A549 (cell line): ENCODE measurements at regions not wholly inside any gene's neighbourhood (a gene's known extent, or its start where the extent isn't known, plus 50 kb on each side); places are given as distances from the start of the nearest gene placed in this dataset.

ENCODE experiments used
- ATAC-seq, 2 experiments: fragments of 200-7000 bp in 1 of 2; fragments of >200 bp in 1 of 2; cut with Nextera tagmentation in 1 of 2; cut with Tn5 transposase in 1 of 2; 3 replicates each; pipeline versions ENCODE4 v1.8.0 to v1.9.1; 2018 to 2020; ENCODE audit warnings: mild to moderate bottlenecking in 1 of 2, moderate library complexity in 1 of 2
- CTCF ChIA-PET: fragments of 300-600 bp; sonication (Branson Sonifier 250); formaldehyde crosslinking; extraction: SDS; loops from one replicate; lab custom pipeline; 2021; ENCODE audit warnings: antibody characterized with exemption, inconsistent platforms; lab: Yijun Ruan, JAX
- POLR2A ChIA-PET: fragments of 350-600 bp; formaldehyde crosslinking; extraction: SDS; loops from one replicate; lab custom pipeline; 2021; ENCODE audit warnings: antibody characterized with exemption, inconsistent platforms; lab: Yijun Ruan, JAX
- DNase-seq, 2 experiments: peaks; one replicate each; pipeline versions ENCODE4 v3.0.0 to v3.0.0-alpha.2; 2011 to 2016; ENCODE audit warnings: low read depth in 1 of 2, low spot score in 1 of 2
- FAIRE-seq: peaks from 2 replicates; lab custom pipeline; 2011; peaks lifted over from hg19 to GRCh38; lab: Jason Lieb, UNC
- H3K27ac ChIP-seq, 2 experiments: fragments of >200 bp; sonication (Bioruptor Twin); formaldehyde crosslinking; 3 replicates each; pipeline ENCODE4 v1.5.1; 2016 to 2017
- H3K4me1 ChIP-seq: fragments of >200 bp; sonication (Bioruptor Twin); formaldehyde crosslinking; 3 replicates; pipeline ENCODE4 v1.6.1; 2016
- H3K4me2 ChIP-seq: fragments of >200 bp; sonication (Bioruptor Twin); formaldehyde crosslinking; 3 replicates; pipeline ENCODE4 v1.6.1; 2016
- H3K4me3 ChIP-seq: fragments of >200 bp; sonication (Bioruptor Twin); formaldehyde crosslinking; 3 replicates; pipeline ENCODE4 v1.5.1; 2016
- H3K9me3 ChIP-seq: fragments of >200 bp; sonication (Bioruptor Twin); formaldehyde crosslinking; 3 replicates; pipeline ENCODE4 v1.6.1; 2016
- CBX8 ChIP-seq: fragments of 200-600 bp; sonication (generic); IDR thresholded peaks from 2 replicates; pipeline ENCODE4 v1.6.1; 2016
- CHD2 ChIP-seq: fragments of 150-350 bp; IDR thresholded peaks from 2 replicates; pipeline ENCODE4 v1.6.1; 2014; ENCODE audit warnings: low read length; ENCODE audit not compliant: partially characterized antibody
- EHMT2 ChIP-seq: fragments of 200-600 bp; sonication (generic); IDR thresholded peaks from 2 replicates; pipeline ENCODE4 v1.6.1; 2016; ENCODE audit warnings: antibody characterized with exemption, low read depth, mild to moderate bottlenecking, moderate library complexity
- EP300 ChIP-seq, 2 experiments: fragments of >200 bp; sonication (Bioruptor Twin); formaldehyde crosslinking; IDR thresholded peaks; 2 replicates in 1 of 2; 3 replicates in 1 of 2; pipeline ENCODE4 v1.6.1; 2016 to 2017
- ESRRA ChIP-seq: fragments of 150-350 bp; IDR thresholded peaks from 2 replicates; pipeline ENCODE4 v1.6.1; 2014; ENCODE audit warnings: mild to moderate bottlenecking, low read length, borderline replicate concordance
- FOXS1 ChIP-seq: fragments of 250-450 bp; sonication (Bioruptor Pico); IDR thresholded peaks from 2 replicates; pipeline ENCODE4 v1.5.0; 2020; ENCODE audit warnings: mild to moderate bottlenecking, moderate library complexity
- JUNB ChIP-seq: fragments of >200 bp; sonication (Bioruptor Twin); formaldehyde crosslinking; IDR thresholded peaks from 2 replicates; pipeline ENCODE4 v1.6.1; 2016
- KDM1A ChIP-seq: fragments of 200-600 bp; sonication (generic); IDR thresholded peaks from 2 replicates; pipeline ENCODE4 v1.6.1; 2016; ENCODE audit warnings: low read depth, mild to moderate bottlenecking
- MYC ChIP-seq: IDR thresholded peaks from 2 replicates; pipeline ENCODE4 v1.6.1; 2012; ENCODE audit warnings: mild to moderate bottlenecking, inconsistent platforms, low read length, improper control_type of control experiment, borderline replicate concordance
- NR3C1 ChIP-seq: fragments of >200 bp; sonication (Bioruptor Twin); formaldehyde crosslinking; IDR thresholded peaks from 3 replicates; pipeline ENCODE4 v1.6.1; 2017
- PBX3 ChIP-seq: IDR thresholded peaks from 2 replicates; pipeline ENCODE4 v1.6.1; 2012
- PHF8 ChIP-seq: fragments of 200-600 bp; sonication (generic); IDR thresholded peaks from 2 replicates; pipeline ENCODE4 v1.6.1; 2016; ENCODE audit warnings: low read depth, mild to moderate bottlenecking, antibody characterized with exemption, moderate library complexity, borderline replicate concordance
- POLR2A ChIP-seq: IDR thresholded peaks from 2 replicates; pipeline ENCODE4 v1.6.1; 2012; ENCODE audit warnings: mild to moderate bottlenecking, low read length
- RAD21 ChIP-seq, 2 experiments: fragments of >200 bp in 1 of 2; sonication (Bioruptor Twin) in 1 of 2; formaldehyde crosslinking in 1 of 2; IDR thresholded peaks in 1 of 2; conservative IDR thresholded peaks in 1 of 2; 2 replicates in 1 of 2; 3 replicates in 1 of 2; pipeline ENCODE4 v1.6.1; 2012 to 2018; ENCODE audit warnings: inconsistent platforms in 1 of 2
- RFX5 ChIP-seq: fragments of 450-650 bp; IDR thresholded peaks from 2 replicates; pipeline ENCODE4 v1.7.1; 2014; ENCODE audit warnings: antibody characterized with exemption, mild to moderate bottlenecking, moderate library complexity
- RNF2 ChIP-seq: fragments of 200-600 bp; sonication (generic); IDR thresholded peaks from 2 replicates; pipeline ENCODE4 v1.6.1; 2016; ENCODE audit warnings: low read depth, mild to moderate bottlenecking, antibody characterized with exemption, moderate library complexity, borderline replicate concordance
- SMC3 ChIP-seq: fragments of >200 bp; sonication (Bioruptor Twin); formaldehyde crosslinking; IDR thresholded peaks from 3 replicates; pipeline ENCODE4 v1.6.1; 2018; ENCODE audit warnings: inconsistent platforms
- SREBF2 ChIP-seq: fragments of 450-650 bp; IDR thresholded peaks from 2 replicates; pipeline ENCODE4 v1.6.1; 2014; ENCODE audit warnings: mild to moderate bottlenecking, moderate library complexity
- WGBS: methylation state at CpG from one replicate; pipeline ENCODE4 v1.1.6; 2017; ENCODE audit errors: missing lambda C conversion rate; 5-methylcytosine and 5-hydroxymethylcytosine counted together
- TF ChIP-seq, protein P1 (sequence below): fragments of 250-450 bp; sonication (Bioruptor Pico); IDR thresholded peaks from 2 replicates; pipeline ENCODE4 v1.5.0; 2021; ENCODE audit warnings: mild to moderate bottlenecking, moderate library complexity, borderline replicate concordance
- TF ChIP-seq, protein P2 (sequence below): fragments of 450-650 bp; IDR thresholded peaks from 2 replicates; pipeline ENCODE4 v1.6.1; 2014; ENCODE audit warnings: antibody characterized with exemption
- TF ChIP-seq, protein P3 (sequence below): fragments of 150-350 bp; IDR thresholded peaks from 2 replicates; pipeline ENCODE4 v1.6.1; 2014; ENCODE audit warnings: low read depth, mild to moderate bottlenecking, low read length
- TF ChIP-seq, protein P4 (sequence below): fragments of >200 bp; sonication (Bioruptor Twin); formaldehyde crosslinking; IDR thresholded peaks from 3 replicates; pipeline ENCODE4 v1.5.1; 2016

- no peak for TF ChIP-seq PBX3
These were observed 67.9 kb upstream of the ALKAL2 start (continued) for GRCh38 chr2:355773-356172.

- DNase-seq = no peak
- ATAC-seq = no peak
- CTCF ChIA-PET = no interaction called here
- H3K9me3 ChIP-seq = no peaks in the 10 kb centered on the region
- H3K27ac ChIP-seq = no peak overlapping the region
- POLR2A ChIA-PET = no interaction called here
- no peaks in the 10 kb centered on the region for H3K4me1 ChIP-seq
- 3% methylated on average over 3 of the region's 3 CpGs for WGBS
- H3K4me2 ChIP-seq = no peak overlapping the region
- no peak overlapping the region for H3K4me3 ChIP-seq
- no peak for FAIRE-seq
- TF ChIP-seq SMC3 (no peak), EHMT2 (no peak), KDM1A (no peak), PBX3 (no peak), ESRRA (no peak), RFX5 (no peak), POLR2A (no peak), EP300 (IDR thresholded peaks at IDR 0.05) (no peak), PHF8 (no peak), SREBF2 (no peak), RNF2 (no peak), JUNB (no peak), CHD2 (no peak)
- TF ChIP-seq, protein P1, sequence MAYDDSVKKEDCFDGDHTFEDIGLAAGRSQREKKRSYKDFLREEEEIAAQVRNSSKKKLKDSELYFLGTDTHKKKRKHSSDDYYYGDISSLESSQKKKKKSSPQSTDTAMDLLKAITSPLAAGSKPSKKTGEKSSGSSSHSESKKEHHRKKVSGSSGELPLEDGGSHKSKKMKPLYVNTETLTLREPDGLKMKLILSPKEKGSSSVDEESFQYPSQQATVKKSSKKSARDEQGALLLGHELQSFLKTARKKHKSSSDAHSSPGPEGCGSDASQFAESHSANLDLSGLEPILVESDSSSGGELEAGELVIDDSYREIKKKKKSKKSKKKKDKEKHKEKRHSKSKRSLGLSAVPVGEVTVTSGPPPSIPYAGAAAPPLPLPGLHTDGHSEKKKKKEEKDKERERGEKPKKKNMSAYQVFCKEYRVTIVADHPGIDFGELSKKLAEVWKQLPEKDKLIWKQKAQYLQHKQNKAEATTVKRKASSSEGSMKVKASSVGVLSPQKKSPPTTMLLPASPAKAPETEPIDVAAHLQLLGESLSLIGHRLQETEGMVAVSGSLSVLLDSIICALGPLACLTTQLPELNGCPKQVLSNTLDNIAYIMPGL = no peak
- TF ChIP-seq, protein P2, sequence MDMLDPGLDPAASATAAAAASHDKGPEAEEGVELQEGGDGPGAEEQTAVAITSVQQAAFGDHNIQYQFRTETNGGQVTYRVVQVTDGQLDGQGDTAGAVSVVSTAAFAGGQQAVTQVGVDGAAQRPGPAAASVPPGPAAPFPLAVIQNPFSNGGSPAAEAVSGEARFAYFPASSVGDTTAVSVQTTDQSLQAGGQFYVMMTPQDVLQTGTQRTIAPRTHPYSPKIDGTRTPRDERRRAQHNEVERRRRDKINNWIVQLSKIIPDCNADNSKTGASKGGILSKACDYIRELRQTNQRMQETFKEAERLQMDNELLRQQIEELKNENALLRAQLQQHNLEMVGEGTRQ = no peak
- TF ChIP-seq, protein P3, sequence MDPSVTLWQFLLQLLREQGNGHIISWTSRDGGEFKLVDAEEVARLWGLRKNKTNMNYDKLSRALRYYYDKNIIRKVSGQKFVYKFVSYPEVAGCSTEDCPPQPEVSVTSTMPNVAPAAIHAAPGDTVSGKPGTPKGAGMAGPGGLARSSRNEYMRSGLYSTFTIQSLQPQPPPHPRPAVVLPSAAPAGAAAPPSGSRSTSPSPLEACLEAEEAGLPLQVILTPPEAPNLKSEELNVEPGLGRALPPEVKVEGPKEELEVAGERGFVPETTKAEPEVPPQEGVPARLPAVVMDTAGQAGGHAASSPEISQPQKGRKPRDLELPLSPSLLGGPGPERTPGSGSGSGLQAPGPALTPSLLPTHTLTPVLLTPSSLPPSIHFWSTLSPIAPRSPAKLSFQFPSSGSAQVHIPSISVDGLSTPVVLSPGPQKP = no peak
- TF ChIP-seq, protein P4, sequence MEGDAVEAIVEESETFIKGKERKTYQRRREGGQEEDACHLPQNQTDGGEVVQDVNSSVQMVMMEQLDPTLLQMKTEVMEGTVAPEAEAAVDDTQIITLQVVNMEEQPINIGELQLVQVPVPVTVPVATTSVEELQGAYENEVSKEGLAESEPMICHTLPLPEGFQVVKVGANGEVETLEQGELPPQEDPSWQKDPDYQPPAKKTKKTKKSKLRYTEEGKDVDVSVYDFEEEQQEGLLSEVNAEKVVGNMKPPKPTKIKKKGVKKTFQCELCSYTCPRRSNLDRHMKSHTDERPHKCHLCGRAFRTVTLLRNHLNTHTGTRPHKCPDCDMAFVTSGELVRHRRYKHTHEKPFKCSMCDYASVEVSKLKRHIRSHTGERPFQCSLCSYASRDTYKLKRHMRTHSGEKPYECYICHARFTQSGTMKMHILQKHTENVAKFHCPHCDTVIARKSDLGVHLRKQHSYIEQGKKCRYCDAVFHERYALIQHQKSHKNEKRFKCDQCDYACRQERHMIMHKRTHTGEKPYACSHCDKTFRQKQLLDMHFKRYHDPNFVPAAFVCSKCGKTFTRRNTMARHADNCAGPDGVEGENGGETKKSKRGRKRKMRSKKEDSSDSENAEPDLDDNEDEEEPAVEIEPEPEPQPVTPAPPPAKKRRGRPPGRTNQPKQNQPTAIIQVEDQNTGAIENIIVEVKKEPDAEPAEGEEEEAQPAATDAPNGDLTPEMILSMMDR = no peak
These were observed 64.8 kb upstream of the ALKAL2 start for GRCh38 chr2:352696-353095.

GRCh38 chr2:349390-349789, 61.5 kb upstream of the ALKAL2 start:
- Histone ChIP-seq H3K27ac (no peak overlapping the region), H3K9me3 (no peaks in the 10 kb centered on the region), H3K4me3 (no peak overlapping the region), H3K4me2 (no peak overlapping the region), H3K4me1 (no peaks in the 10 kb centered on the region)
- FAIRE-seq (no peak), ATAC-seq (no peak), DNase-seq (no peak)
- ChIA-PET CTCF (interaction anchor here (0.6 kb wide), 1 partner anchor 237 kb away, joined by 4 read pairs; no protein-coding TSS in a partner anchor), POLR2A (no interaction called here)
- WGBS = 8% methylated on average over 3 of the region's 3 CpGs
- TF ChIP-seq FOXS1 (CRISPR knock-in tag) (no peak), SMC3 (no peak), EHMT2 (no peak), CBX8 (no peak), RFX5 (no peak), MYC (no peak), NR3C1 (no peak), RAD21 (conservative IDR thresholded peaks at IDR 0.05 in 1 of 2, IDR thresholded peaks at IDR 0.05 in 1 of 2) (no peak)
- TF ChIP-seq, protein P2 = no peak
- TF ChIP-seq, protein P3 = no peak
- TF ChIP-seq, protein P1 = no peak
